HL-60 (cell line): ENCODE measurements at regions not wholly inside any gene's neighbourhood (a gene's known extent, or its start where the extent isn't known, plus 50 kb on each side); places are given as distances from the start of the nearest gene placed in this dataset.

ENCODE experiments used
- DNase-seq, 2 experiments: peaks; one replicate each; pipeline ENCODE4 v3.0.0-alpha.2; 2010 to 2020; ENCODE audit warnings: low read depth in 1 of 2, low spot score in 1 of 2
- H3K27ac ChIP-seq: fragments of 250-450 bp; sonication (Bioruptor Pico); replicated peaks from 2 replicates; pipeline ENCODE4 v1.5.1; 2020; ENCODE audit warnings: mild to moderate bottlenecking, moderate library complexity
- H3K27me3 ChIP-seq: fragments of 250-450 bp; sonication (Bioruptor Pico); 2 replicates; pipeline ENCODE4 v1.5.1; 2021; ENCODE audit warnings: mild to moderate bottlenecking, moderate library complexity; ENCODE audit not compliant: insufficient read depth, poor library complexity, severe bottlenecking
- H3K4me3 ChIP-seq: replicated peaks from 2 replicates; pipeline ENCODE4 v1.5.1; 2011; ENCODE audit warnings: mild to moderate bottlenecking, control low read depth, low read length; ENCODE audit not compliant: insufficient read depth
- GABPA ChIP-seq: IDR thresholded peaks from 2 replicates; pipeline ENCODE4 v1.6.1; 2012; ENCODE audit warnings: low read depth
- POLR2AphosphoS5 ChIP-seq: IDR thresholded peaks from 2 replicates; pipeline ENCODE4 v1.6.1; 2012; ENCODE audit warnings: low read depth
- SPI1 ChIP-seq: IDR thresholded peaks from 2 replicates; pipeline ENCODE4 v1.6.1; 2012; ENCODE audit warnings: low read depth, mild to moderate bottlenecking, borderline replicate concordance
- TF ChIP-seq, protein P1 (sequence below): IDR thresholded peaks from one replicate; pipeline ENCODE4 v1.5.1; 2011; ENCODE audit warnings: low read length, control low read depth, inconsistent platforms; ENCODE audit not compliant: insufficient read depth
- TF ChIP-seq, protein P2 (sequence below): IDR thresholded peaks from 2 replicates; pipeline ENCODE4 v1.6.1; 2012; ENCODE audit warnings: low read depth; ENCODE audit not compliant: insufficient replicate concordance

DNA sequence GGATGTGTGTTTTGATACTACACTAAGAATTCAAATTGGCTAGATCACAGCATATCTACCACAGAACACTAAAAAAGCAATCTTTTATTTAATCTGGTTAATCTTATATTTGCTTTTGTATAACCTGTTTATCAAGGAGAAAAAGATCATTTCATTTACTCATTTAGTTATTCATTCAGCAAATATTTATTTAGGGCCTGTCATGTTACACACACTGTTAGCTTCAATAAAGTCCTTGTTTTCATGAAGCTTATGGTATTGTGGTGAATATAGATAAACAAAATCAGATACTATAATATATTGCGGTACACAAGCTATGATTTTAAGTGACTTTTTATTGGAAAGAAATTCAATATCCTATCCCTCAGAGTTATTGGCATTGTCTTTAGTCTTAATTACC lies 350.8 kb downstream of the LRFN5 start:
- Histone ChIP-seq H3K27me3 (no peaks in the 10 kb centered on the region), H3K27ac (no peak overlapping the region), H3K4me3 (no peak overlapping the region)
- DNase-seq, result no peak
- no peak for TF ChIP-seq GABPA
- no peak for TF ChIP-seq SPI1
- TF ChIP-seq POLR2AphosphoS5, result no peak
- TF ChIP-seq, protein P1, sequence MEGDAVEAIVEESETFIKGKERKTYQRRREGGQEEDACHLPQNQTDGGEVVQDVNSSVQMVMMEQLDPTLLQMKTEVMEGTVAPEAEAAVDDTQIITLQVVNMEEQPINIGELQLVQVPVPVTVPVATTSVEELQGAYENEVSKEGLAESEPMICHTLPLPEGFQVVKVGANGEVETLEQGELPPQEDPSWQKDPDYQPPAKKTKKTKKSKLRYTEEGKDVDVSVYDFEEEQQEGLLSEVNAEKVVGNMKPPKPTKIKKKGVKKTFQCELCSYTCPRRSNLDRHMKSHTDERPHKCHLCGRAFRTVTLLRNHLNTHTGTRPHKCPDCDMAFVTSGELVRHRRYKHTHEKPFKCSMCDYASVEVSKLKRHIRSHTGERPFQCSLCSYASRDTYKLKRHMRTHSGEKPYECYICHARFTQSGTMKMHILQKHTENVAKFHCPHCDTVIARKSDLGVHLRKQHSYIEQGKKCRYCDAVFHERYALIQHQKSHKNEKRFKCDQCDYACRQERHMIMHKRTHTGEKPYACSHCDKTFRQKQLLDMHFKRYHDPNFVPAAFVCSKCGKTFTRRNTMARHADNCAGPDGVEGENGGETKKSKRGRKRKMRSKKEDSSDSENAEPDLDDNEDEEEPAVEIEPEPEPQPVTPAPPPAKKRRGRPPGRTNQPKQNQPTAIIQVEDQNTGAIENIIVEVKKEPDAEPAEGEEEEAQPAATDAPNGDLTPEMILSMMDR, result no peak
- TF ChIP-seq, protein P2, sequence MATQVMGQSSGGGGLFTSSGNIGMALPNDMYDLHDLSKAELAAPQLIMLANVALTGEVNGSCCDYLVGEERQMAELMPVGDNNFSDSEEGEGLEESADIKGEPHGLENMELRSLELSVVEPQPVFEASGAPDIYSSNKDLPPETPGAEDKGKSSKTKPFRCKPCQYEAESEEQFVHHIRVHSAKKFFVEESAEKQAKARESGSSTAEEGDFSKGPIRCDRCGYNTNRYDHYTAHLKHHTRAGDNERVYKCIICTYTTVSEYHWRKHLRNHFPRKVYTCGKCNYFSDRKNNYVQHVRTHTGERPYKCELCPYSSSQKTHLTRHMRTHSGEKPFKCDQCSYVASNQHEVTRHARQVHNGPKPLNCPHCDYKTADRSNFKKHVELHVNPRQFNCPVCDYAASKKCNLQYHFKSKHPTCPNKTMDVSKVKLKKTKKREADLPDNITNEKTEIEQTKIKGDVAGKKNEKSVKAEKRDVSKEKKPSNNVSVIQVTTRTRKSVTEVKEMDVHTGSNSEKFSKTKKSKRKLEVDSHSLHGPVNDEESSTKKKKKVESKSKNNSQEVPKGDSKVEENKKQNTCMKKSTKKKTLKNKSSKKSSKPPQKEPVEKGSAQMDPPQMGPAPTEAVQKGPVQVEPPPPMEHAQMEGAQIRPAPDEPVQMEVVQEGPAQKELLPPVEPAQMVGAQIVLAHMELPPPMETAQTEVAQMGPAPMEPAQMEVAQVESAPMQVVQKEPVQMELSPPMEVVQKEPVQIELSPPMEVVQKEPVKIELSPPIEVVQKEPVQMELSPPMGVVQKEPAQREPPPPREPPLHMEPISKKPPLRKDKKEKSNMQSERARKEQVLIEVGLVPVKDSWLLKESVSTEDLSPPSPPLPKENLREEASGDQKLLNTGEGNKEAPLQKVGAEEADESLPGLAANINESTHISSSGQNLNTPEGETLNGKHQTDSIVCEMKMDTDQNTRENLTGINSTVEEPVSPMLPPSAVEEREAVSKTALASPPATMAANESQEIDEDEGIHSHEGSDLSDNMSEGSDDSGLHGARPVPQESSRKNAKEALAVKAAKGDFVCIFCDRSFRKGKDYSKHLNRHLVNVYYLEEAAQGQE, result no peak
